ENCODE measurements at regions not wholly inside any gene's neighbourhood (a gene's known extent, or its start where the extent isn't known, plus 50 kb on each side); places are given as distances from the start of the nearest gene placed in this dataset.

DNA sequence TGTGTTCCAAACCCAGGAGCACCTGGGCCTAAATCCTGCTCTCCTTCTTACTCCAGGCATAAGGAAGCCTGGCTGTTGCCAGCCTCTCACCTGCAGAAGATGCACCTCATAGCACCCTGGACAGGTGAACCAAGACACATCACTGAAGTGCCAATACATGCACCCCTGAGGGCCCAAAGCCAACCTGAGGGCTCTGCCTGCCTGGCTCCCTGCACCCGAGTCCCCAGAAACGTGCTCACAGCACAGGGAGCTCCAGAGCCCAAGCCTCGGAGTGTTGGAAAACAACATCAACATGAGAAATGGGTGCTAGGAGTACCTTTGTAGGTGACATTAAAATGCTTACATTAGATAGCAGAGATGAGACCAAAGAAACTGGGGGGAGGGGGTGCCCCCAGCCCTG, 96.3 kb upstream of the RAB6C start:
- TF ChIP-seq, protein P1, sequence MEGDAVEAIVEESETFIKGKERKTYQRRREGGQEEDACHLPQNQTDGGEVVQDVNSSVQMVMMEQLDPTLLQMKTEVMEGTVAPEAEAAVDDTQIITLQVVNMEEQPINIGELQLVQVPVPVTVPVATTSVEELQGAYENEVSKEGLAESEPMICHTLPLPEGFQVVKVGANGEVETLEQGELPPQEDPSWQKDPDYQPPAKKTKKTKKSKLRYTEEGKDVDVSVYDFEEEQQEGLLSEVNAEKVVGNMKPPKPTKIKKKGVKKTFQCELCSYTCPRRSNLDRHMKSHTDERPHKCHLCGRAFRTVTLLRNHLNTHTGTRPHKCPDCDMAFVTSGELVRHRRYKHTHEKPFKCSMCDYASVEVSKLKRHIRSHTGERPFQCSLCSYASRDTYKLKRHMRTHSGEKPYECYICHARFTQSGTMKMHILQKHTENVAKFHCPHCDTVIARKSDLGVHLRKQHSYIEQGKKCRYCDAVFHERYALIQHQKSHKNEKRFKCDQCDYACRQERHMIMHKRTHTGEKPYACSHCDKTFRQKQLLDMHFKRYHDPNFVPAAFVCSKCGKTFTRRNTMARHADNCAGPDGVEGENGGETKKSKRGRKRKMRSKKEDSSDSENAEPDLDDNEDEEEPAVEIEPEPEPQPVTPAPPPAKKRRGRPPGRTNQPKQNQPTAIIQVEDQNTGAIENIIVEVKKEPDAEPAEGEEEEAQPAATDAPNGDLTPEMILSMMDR (IDR thresholded peaks at IDR 0.05; ENCODE audit: poor library complexity), result no peak
- TF ChIP-seq EZH2phosphoT487 (IDR thresholded peaks at IDR 0.05; ENCODE audit: low read depth, severe bottlenecking, unreplicated experiment), result no peak
